ENCODE measurements at regions not wholly inside any gene's neighbourhood (a gene's known extent, or its start where the extent isn't known, plus 50 kb on each side); places are given as distances from the start of the nearest gene placed in this dataset.
"Not testable (repeated sequence)": the region's sequence is repeated elsewhere in the genome, so short reads cannot be mapped to it uniquely, and the experiment has no call there.

GRCh38 chr13:53452263-53452808, 423.7 kb downstream of the OLFM4 start:
- DNase-seq, H3K4me3 ChIP-seq, H3K27me3 ChIP-seq, H3K9me3 ChIP-seq, H3K36me3 ChIP-seq: not testable (repeated sequence)

- Histone ChIP-seq H3K27me3 (no peaks in the 10 kb centered on the region), H3K4me3 (no peak overlapping the region), H3K9me3 (no peaks in the 10 kb centered on the region), H3K36me3 (no peaks in the 10 kb centered on the region)
- DNase-seq, result no peak
Measured at GRCh38 chr13:53460796-53461195, 432.2 kb downstream of the OLFM4 start.

- no peak overlapping the region for H3K4me3 ChIP-seq
- no peak for DNase-seq
- H3K9me3 ChIP-seq, result no peaks in the 10 kb centered on the region
- H3K27me3 ChIP-seq, result no peaks in the 10 kb centered on the region
- H3K36me3 ChIP-seq, result no peaks in the 10 kb centered on the region
Measured at GRCh38 chr13:53463106-53463505, 434.5 kb downstream of the OLFM4 start.

GRCh38 chr13:53466576-53466975, 438.0 kb downstream of the OLFM4 start:
- H3K9me3 ChIP-seq, result no peaks in the 10 kb centered on the region
- no peak for DNase-seq
- H3K27me3 ChIP-seq, result no peaks in the 10 kb centered on the region
- no peaks in the 10 kb centered on the region for H3K36me3 ChIP-seq
- no peak overlapping the region for H3K4me3 ChIP-seq

GRCh38 chr13:53473397-53473796, 444.8 kb downstream of the OLFM4 start:
- no peak for DNase-seq
- Histone ChIP-seq H3K27me3 (no peaks in the 10 kb centered on the region), H3K9me3 (no peaks in the 10 kb centered on the region), H3K4me3 (no peak overlapping the region), H3K36me3 (no peaks in the 10 kb centered on the region)

- Histone ChIP-seq H3K36me3 (no peaks in the 10 kb centered on the region), H3K9me3 (no peaks in the 10 kb centered on the region), H3K27me3 (no peaks in the 10 kb centered on the region), H3K4me3 (no peak overlapping the region)
- no peak for DNase-seq
Measured at GRCh38 chr13:53474878-53475277, 446.3 kb downstream of the OLFM4 start.

- no peak for DNase-seq
- no peaks in the 10 kb centered on the region for H3K27me3 ChIP-seq
- no peaks in the 10 kb centered on the region for H3K36me3 ChIP-seq
- no peak overlapping the region for H3K4me3 ChIP-seq
- H3K9me3 ChIP-seq, result no peaks in the 10 kb centered on the region
Measured at GRCh38 chr13:53490752-53491151, 462.1 kb downstream of the OLFM4 start.

- Histone ChIP-seq H3K27me3 (no peaks in the 10 kb centered on the region), H3K4me3 (no peak overlapping the region), H3K36me3 (no peaks in the 10 kb centered on the region), H3K9me3 (no peaks in the 10 kb centered on the region)
- DNase-seq, result no peak
Measured at GRCh38 chr13:53494406-53494805, 465.8 kb downstream of the OLFM4 start.

GRCh38 chr13:53499576-53500133, 471.0 kb downstream of the OLFM4 start:
- no peaks in the 10 kb centered on the region for H3K36me3 ChIP-seq
- H3K27me3 ChIP-seq, result no peaks in the 10 kb centered on the region
- H3K4me3 ChIP-seq, result no peak overlapping the region
- H3K9me3 ChIP-seq, result no peaks in the 10 kb centered on the region
- DNase-seq, result no peak

GRCh38 chr13:53501387-53501786, 472.8 kb downstream of the OLFM4 start:
- H3K9me3 ChIP-seq, result no peaks in the 10 kb centered on the region
- H3K27me3 ChIP-seq, result no peaks in the 10 kb centered on the region
- no peaks in the 10 kb centered on the region for H3K36me3 ChIP-seq
- no peak for DNase-seq
- no peak overlapping the region for H3K4me3 ChIP-seq

GRCh38 chr13:53507741-53508140, 479.1 kb downstream of the OLFM4 start:
- Histone ChIP-seq H3K36me3 (no peaks in the 10 kb centered on the region), H3K4me3 (no peak overlapping the region)

GRCh38 chr13:53512635-53513034, 484.0 kb downstream of the OLFM4 start:
- Histone ChIP-seq H3K9me3 (no peaks in the 10 kb centered on the region), H3K27me3 (no peaks in the 10 kb centered on the region), H3K36me3 (no peaks in the 10 kb centered on the region), H3K4me3 (no peak overlapping the region)
- no peak for DNase-seq

More at GRCh38 chr13:53507741-53508140, 479.1 kb downstream of the OLFM4 start:
- no peak for DNase-seq
- Histone ChIP-seq H3K9me3 (no peaks in the 10 kb centered on the region), H3K27me3 (no peaks in the 10 kb centered on the region)

GRCh38 chr13:53513226-53513625, 484.6 kb downstream of the OLFM4 start:
- Histone ChIP-seq H3K36me3 (no peaks in the 10 kb centered on the region), H3K4me3 (no peak overlapping the region), H3K9me3 (no peaks in the 10 kb centered on the region), H3K27me3 (no peaks in the 10 kb centered on the region)
- DNase-seq, result no peak

GRCh38 chr13:53520132-53520531, 491.5 kb downstream of the OLFM4 start:
- DNase-seq, result no peak
- no peaks in the 10 kb centered on the region for H3K36me3 ChIP-seq
- no peaks in the 10 kb centered on the region for H3K27me3 ChIP-seq
- H3K4me3 ChIP-seq, result no peak overlapping the region
- no peaks in the 10 kb centered on the region for H3K9me3 ChIP-seq

- Histone ChIP-seq H3K4me3 (no peak overlapping the region), H3K9me3 (no peaks in the 10 kb centered on the region), H3K27me3 (no peaks in the 10 kb centered on the region), H3K36me3 (no peaks in the 10 kb centered on the region)
- no peak for DNase-seq
Measured at GRCh38 chr13:53522034-53522433, 493.4 kb downstream of the OLFM4 start.

GRCh38 chr13:53537586-53537985, 509.0 kb downstream of the OLFM4 start:
- Histone ChIP-seq H3K36me3 (no peaks in the 10 kb centered on the region), H3K4me3 (no peak overlapping the region), H3K9me3 (no peaks in the 10 kb centered on the region), H3K27me3 (no peaks in the 10 kb centered on the region)
- DNase-seq, result no peak

GRCh38 chr13:53545340-53545941, 516.8 kb downstream of the OLFM4 start:
- Histone ChIP-seq H3K9me3 (no peaks in the 10 kb centered on the region), H3K36me3 (no peaks in the 10 kb centered on the region), H3K4me3 (no peak overlapping the region), H3K27me3 (no peaks in the 10 kb centered on the region)
- DNase-seq, result no peak

- H3K4me3 ChIP-seq, result no peak overlapping the region
- no peak for DNase-seq
- no peaks in the 10 kb centered on the region for H3K9me3 ChIP-seq
- H3K36me3 ChIP-seq, result no peaks in the 10 kb centered on the region
- H3K27me3 ChIP-seq, result peaks cover 3% of the 10 kb centered on the region; the same call in 1 of the 2 replicates
Measured at GRCh38 chr13:53560556-53560955, 531.9 kb downstream of the OLFM4 start.

Measured in MG63 (cell line).